HepG2 (cell line): ENCODE measurements at regions not wholly inside any gene's neighbourhood (a gene's known extent, or its start where the extent isn't known, plus 50 kb on each side); places are given as distances from the start of the nearest gene placed in this dataset.

Experiments
- BRCA1 ChIP-seq: sonication (generic); formaldehyde crosslinking; IDR thresholded peaks from 2 replicates; pipeline ENCODE4 v1.4.0; 2020; ENCODE audit warnings: missing genetic modification reagents
- ZNF510 ChIP-seq: sonication (generic); formaldehyde crosslinking; IDR thresholded peaks from 2 replicates; pipeline ENCODE4 v1.4.0; 2020; ENCODE audit warnings: low read depth, mild to moderate bottlenecking, missing genetic modification reagents

DNA sequence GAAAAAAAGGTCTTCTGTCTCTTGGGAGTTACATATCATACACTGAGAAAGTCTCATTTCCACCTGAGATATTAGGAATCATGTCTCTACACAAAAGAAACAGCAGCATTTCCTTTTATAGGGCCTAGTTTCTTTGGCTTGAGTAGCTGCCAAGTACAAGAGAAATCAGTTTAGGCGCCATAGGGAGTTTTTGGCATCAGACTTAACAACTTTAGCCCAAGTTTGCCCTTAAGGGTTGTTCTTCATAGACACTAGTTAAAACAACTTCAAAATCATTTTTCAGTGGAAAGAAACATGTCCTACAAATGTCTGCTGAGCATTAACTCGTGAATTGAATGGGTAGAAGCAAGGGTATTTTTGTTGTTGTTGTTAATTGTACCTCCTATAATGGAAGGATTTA is 587.0 kb upstream of the DSEL start:
- TF ChIP-seq ZNF510 (CRISPR knock-in tag) (no peak), BRCA1 (CRISPR knock-in tag) (no peak)
